Nephron progenitor cell (in vitro differentiated cells): ENCODE measurements at regions not wholly inside any gene's neighbourhood (a gene's known extent, or its start where the extent isn't known, plus 50 kb on each side); places are given as distances from the start of the nearest gene placed in this dataset.

Experiments used
- DNase-seq: peaks from one replicate; pipeline ENCODE4 v3.0.0; 2021
- H3K27ac Mint-ChIP-seq: 2 replicates; pipeline ENCODE4 v1.8.0; 2021; ENCODE audit warnings: mild to moderate bottlenecking, moderate library complexity, mixed read lengths
- H3K27me3 Mint-ChIP-seq: 2 replicates; pipeline ENCODE4 v1.8.0; 2021; ENCODE audit warnings: mild to moderate bottlenecking, low read depth, mixed read lengths; ENCODE audit not compliant: poor library complexity
- H3K36me3 Mint-ChIP-seq: 2 replicates; pipeline ENCODE4 v1.8.0; 2021; ENCODE audit warnings: low read depth, mixed read lengths
- H3K4me1 Mint-ChIP-seq: 2 replicates; pipeline ENCODE4 v1.8.0; 2021; ENCODE audit warnings: mixed read lengths
- H3K4me3 Mint-ChIP-seq: 2 replicates; pipeline ENCODE4 v1.8.0; 2021; ENCODE audit warnings: mild to moderate bottlenecking, moderate library complexity, mixed read lengths
- H3K9me3 Mint-ChIP-seq: 2 replicates; pipeline ENCODE4 v1.8.0; 2021; ENCODE audit warnings: mild to moderate bottlenecking, moderate library complexity, mixed read lengths
- TF ChIP-seq, protein P1 (sequence below): fragments of 200-600 bp; sonication (generic); IDR thresholded peaks from 2 replicates; pipeline ENCODE4 v1.5.0; 2021; ENCODE audit warnings: antibody characterized with exemption

GRCh38 chr16:5465714-5466113 is 368.1 kb upstream of the EEF2KMT start:
- H3K27me3 Mint-ChIP-seq, result peaks cover 14% of the 10 kb centered on the region
- no peaks in the 10 kb centered on the region for H3K36me3 Mint-ChIP-seq
- TF ChIP-seq, protein P1, sequence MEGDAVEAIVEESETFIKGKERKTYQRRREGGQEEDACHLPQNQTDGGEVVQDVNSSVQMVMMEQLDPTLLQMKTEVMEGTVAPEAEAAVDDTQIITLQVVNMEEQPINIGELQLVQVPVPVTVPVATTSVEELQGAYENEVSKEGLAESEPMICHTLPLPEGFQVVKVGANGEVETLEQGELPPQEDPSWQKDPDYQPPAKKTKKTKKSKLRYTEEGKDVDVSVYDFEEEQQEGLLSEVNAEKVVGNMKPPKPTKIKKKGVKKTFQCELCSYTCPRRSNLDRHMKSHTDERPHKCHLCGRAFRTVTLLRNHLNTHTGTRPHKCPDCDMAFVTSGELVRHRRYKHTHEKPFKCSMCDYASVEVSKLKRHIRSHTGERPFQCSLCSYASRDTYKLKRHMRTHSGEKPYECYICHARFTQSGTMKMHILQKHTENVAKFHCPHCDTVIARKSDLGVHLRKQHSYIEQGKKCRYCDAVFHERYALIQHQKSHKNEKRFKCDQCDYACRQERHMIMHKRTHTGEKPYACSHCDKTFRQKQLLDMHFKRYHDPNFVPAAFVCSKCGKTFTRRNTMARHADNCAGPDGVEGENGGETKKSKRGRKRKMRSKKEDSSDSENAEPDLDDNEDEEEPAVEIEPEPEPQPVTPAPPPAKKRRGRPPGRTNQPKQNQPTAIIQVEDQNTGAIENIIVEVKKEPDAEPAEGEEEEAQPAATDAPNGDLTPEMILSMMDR, result no peak
- no peaks in the 10 kb centered on the region for H3K9me3 Mint-ChIP-seq
- DNase-seq, result no peak
- H3K4me1 Mint-ChIP-seq, result peaks cover 20% of the 10 kb centered on the region
- H3K4me3 Mint-ChIP-seq, result no peak overlapping the region
- H3K27ac Mint-ChIP-seq, result no peak overlapping the region

- Mint-ChIP-seq H3K4me3 (no peak overlapping the region), H3K27me3 (peaks cover 8% of the 10 kb centered on the region), H3K9me3 (no peaks in the 10 kb centered on the region), H3K4me1 (peaks cover 21% of the 10 kb centered on the region), H3K36me3 (no peaks in the 10 kb centered on the region), H3K27ac (no peak overlapping the region)
- TF ChIP-seq, protein P1, result no peak
- DNase-seq, result no peak
Measured at GRCh38 chr16:5463820-5464219, 366.2 kb upstream of the EEF2KMT start.

- Mint-ChIP-seq H3K36me3 (no peaks in the 10 kb centered on the region), H3K4me3 (no peak overlapping the region), H3K9me3 (no peaks in the 10 kb centered on the region), H3K27ac (no peak overlapping the region), H3K27me3 (peaks cover 11% of the 10 kb centered on the region), H3K4me1 (peaks cover 21% of the 10 kb centered on the region)
- TF ChIP-seq, protein P1, result no peak
- no peak for DNase-seq
Measured at GRCh38 chr16:5461574-5461973, 364.0 kb upstream of the EEF2KMT start.

- DNase-seq, result no peak
- Mint-ChIP-seq H3K4me1 (peaks cover 21% of the 10 kb centered on the region), H3K27ac (no peak overlapping the region), H3K4me3 (no peak overlapping the region), H3K9me3 (no peaks in the 10 kb centered on the region), H3K27me3 (peaks cover 11% of the 10 kb centered on the region), H3K36me3 (no peaks in the 10 kb centered on the region)
- TF ChIP-seq, protein P1, result no peak
Measured at GRCh38 chr16:5461141-5461540, 363.5 kb upstream of the EEF2KMT start.

GRCh38 chr16:5460701-5461100 is 363.1 kb upstream of the EEF2KMT start:
- TF ChIP-seq, protein P1, result no peak
- DNase-seq, result no peak
- no peak overlapping the region for H3K4me3 Mint-ChIP-seq
- peaks cover 10% of the 10 kb centered on the region for H3K27me3 Mint-ChIP-seq
- no peaks in the 10 kb centered on the region for H3K9me3 Mint-ChIP-seq
- no peak overlapping the region for H3K27ac Mint-ChIP-seq
- no peaks in the 10 kb centered on the region for H3K36me3 Mint-ChIP-seq
- H3K4me1 Mint-ChIP-seq, result peaks cover 21% of the 10 kb centered on the region

- no peak overlapping the region for H3K4me3 Mint-ChIP-seq
- H3K36me3 Mint-ChIP-seq, result no peaks in the 10 kb centered on the region
- H3K27me3 Mint-ChIP-seq, result peaks cover 14% of the 10 kb centered on the region
- TF ChIP-seq, protein P1, result no peak
- no peaks in the 10 kb centered on the region for H3K9me3 Mint-ChIP-seq
- no peak overlapping the region for H3K27ac Mint-ChIP-seq
- DNase-seq, result no peak
- H3K4me1 Mint-ChIP-seq, result peaks cover 21% of the 10 kb centered on the region
Measured at GRCh38 chr16:5459863-5460262, 362.3 kb upstream of the EEF2KMT start.
